ENCODE measurements at regions not wholly inside any gene's neighbourhood (a gene's known extent, or its start where the extent isn't known, plus 50 kb on each side); places are given as distances from the start of the nearest gene placed in this dataset.

- Histone ChIP-seq H3K9me3 (no peaks in the 10 kb centered on the region), H3K27ac (no peak overlapping the region)
- TF ChIP-seq POLR2A (IDR thresholded peaks at IDR 0.05) = no peak
- no peak for TF ChIP-seq CTCF (IDR thresholded peaks at IDR 0.05)
Observed at GRCh38 chr6:169341065-169341464, 87.4 kb upstream of the THBS2 start.

GRCh38 chr6:169340395-169340794 lies 86.7 kb upstream of the THBS2 start:
- H3K27ac ChIP-seq = peak overlapping the region in 3 of 4 donors; percentile 27 to 85 (median 53)
- H3K4me3 ChIP-seq = no peak overlapping the region
- H3K27me3 ChIP-seq = no peaks in the 10 kb centered on the region
- peak in 2 of 3 donors; percentile 77 for DNase-seq
- H3K36me3 ChIP-seq = no peaks in the 10 kb centered on the region
- no peak for TF ChIP-seq CTCF (IDR thresholded peaks at IDR 0.05)
- no peak for TF ChIP-seq POLR2A (IDR thresholded peaks at IDR 0.05)
- no peaks in the 10 kb centered on the region for H3K9me3 ChIP-seq
- H3K4me1 ChIP-seq = peaks cover 0 to 7% (median 0%) of the 10 kb centered on the region in 4 donors

More at GRCh38 chr6:169341065-169341464, 87.4 kb upstream of the THBS2 start:
- no peak for DNase-seq
- H3K4me1 ChIP-seq = peaks cover 0 to 7% (median 0%) of the 10 kb centered on the region in 4 donors
- H3K36me3 ChIP-seq = no peaks in the 10 kb centered on the region
- H3K4me3 ChIP-seq = no peak overlapping the region
- no peaks in the 10 kb centered on the region for H3K27me3 ChIP-seq

GRCh38 chr6:169339731-169340309 lies 86.2 kb upstream of the THBS2 start:
- peak overlapping the region in 3 of 4 donors; percentile 27 to 85 (median 53) for H3K27ac ChIP-seq
- H3K4me3 ChIP-seq = no peak overlapping the region
- H3K4me1 ChIP-seq = peaks cover 0 to 7% (median 0%) of the 10 kb centered on the region in 4 donors
- TF ChIP-seq CTCF (IDR thresholded peaks at IDR 0.05) (no peak), POLR2A (IDR thresholded peaks at IDR 0.05) (no peak)
- peak in 2 of 3 donors; percentile 77 to 86 for DNase-seq
- no peaks in the 10 kb centered on the region for H3K9me3 ChIP-seq
- H3K27me3 ChIP-seq = no peaks in the 10 kb centered on the region
- no peaks in the 10 kb centered on the region for H3K36me3 ChIP-seq

- no peak for DNase-seq
- Histone ChIP-seq H3K9me3 (no peaks in the 10 kb centered on the region), H3K36me3 (no peaks in the 10 kb centered on the region), H3K27ac (no peak overlapping the region), H3K4me3 (no peak overlapping the region), H3K27me3 (no peaks in the 10 kb centered on the region), H3K4me1 (peaks cover 0 to 7% (median 0%) of the 10 kb centered on the region in 4 donors)
- TF ChIP-seq CTCF (IDR thresholded peaks at IDR 0.05) (no peak), POLR2A (IDR thresholded peaks at IDR 0.05) (no peak)
Observed at GRCh38 chr6:169339025-169339424, 85.4 kb upstream of the THBS2 start.

- TF ChIP-seq POLR2A (IDR thresholded peaks at IDR 0.05) = no peak
- no peak for TF ChIP-seq CTCF (IDR thresholded peaks at IDR 0.05)
- H3K27me3 ChIP-seq = no peaks in the 10 kb centered on the region
- H3K36me3 ChIP-seq = no peaks in the 10 kb centered on the region
- H3K27ac ChIP-seq = no peak overlapping the region
- H3K4me3 ChIP-seq = no peak overlapping the region
- no peak for DNase-seq
- H3K4me1 ChIP-seq = peaks cover 0 to 7% (median 0%) of the 10 kb centered on the region in 4 donors
- H3K9me3 ChIP-seq = no peaks in the 10 kb centered on the region
Observed at GRCh38 chr6:169337886-169338445, 84.3 kb upstream of the THBS2 start.

Measured in Peyer's patch (tissue), 4 donors.